Fibroblast of lung (primary cell): ENCODE measurements at regions not wholly inside any gene's neighbourhood (a gene's known extent, or its start where the extent isn't known, plus 50 kb on each side); places are given as distances from the start of the nearest gene placed in this dataset.

Experiments
- DNase-seq, 2 donors: peaks; one replicate each; pipeline versions ENCODE4 v3.0.0 to v3.0.0-alpha.2; 2010; ENCODE audit warnings: low read depth in 2 of 2
- H2AFZ ChIP-seq: 2 replicates; pipeline ENCODE4 v1.5.1; 2012; ENCODE audit warnings: low read length, control low read depth, inconsistent platforms
- H3K27ac ChIP-seq: 2 replicates; pipeline ENCODE4 v1.5.1; 2011; ENCODE audit warnings: low read length, control low read depth; ENCODE audit not compliant: insufficient read depth
- H3K27me3 ChIP-seq: 2 replicates; pipeline ENCODE4 v1.5.1; 2011; ENCODE audit warnings: mild to moderate bottlenecking, low read length; ENCODE audit not compliant: control insufficient read depth, insufficient read depth
- H3K36me3 ChIP-seq: 2 replicates; pipeline ENCODE4 v1.5.1; 2011; ENCODE audit warnings: low read length; ENCODE audit not compliant: control insufficient read depth, insufficient read depth
- H3K4me1 ChIP-seq: 2 replicates; pipeline ENCODE4 v1.5.1; 2011; ENCODE audit warnings: low read length; ENCODE audit not compliant: control insufficient read depth, insufficient read depth; ENCODE audit errors: extremely low read depth
- H3K4me2 ChIP-seq: 2 replicates; pipeline ENCODE4 v1.5.1; 2011; ENCODE audit warnings: low read length, control low read depth; ENCODE audit not compliant: insufficient read depth; ENCODE audit errors: extremely low read depth
- H3K4me3 ChIP-seq, 4 experiments: fragments of 200-600 bp in 1 of 4; sonication (generic) in 1 of 4; replicated peaks in 1 of 4; 2 replicates each; pipeline ENCODE4 v1.5.1; 2011 to 2016; ENCODE audit warnings: low read length in 4 of 4, low read depth in 3 of 4, mild to moderate bottlenecking in 3 of 4, control low read depth in 2 of 4, inconsistent platforms in 1 of 4, mixed read lengths in 1 of 4; ENCODE audit not compliant: insufficient read depth in 1 of 4; ENCODE audit errors: control extremely low read depth in 1 of 4
- H3K79me2 ChIP-seq: 2 replicates; pipeline ENCODE4 v1.5.1; 2012; ENCODE audit warnings: mild to moderate bottlenecking, low read length, inconsistent platforms; ENCODE audit not compliant: control insufficient read depth, insufficient read depth
- H3K9ac ChIP-seq: 2 replicates; pipeline ENCODE4 v1.5.1; 2011; ENCODE audit warnings: mild to moderate bottlenecking, low read length, control low read depth; ENCODE audit not compliant: insufficient read depth
- H3K9me3 ChIP-seq: 2 replicates; pipeline ENCODE4 v1.5.1; 2012; ENCODE audit warnings: low read depth, low read length; ENCODE audit not compliant: control insufficient read depth, insufficient read depth
- H4K20me1 ChIP-seq: 2 replicates; pipeline ENCODE4 v1.5.1; 2011; ENCODE audit warnings: low read length; ENCODE audit not compliant: control insufficient read depth, insufficient read depth; ENCODE audit errors: extremely low read depth
- CTCF ChIP-seq, 2 donors: IDR thresholded peaks in 1 of 2; conservative IDR thresholded peaks in 1 of 2; 1 replicate in 1 of 2; 2 replicates in 1 of 2; pipeline ENCODE4 v1.5.1; 2011 to 2012; ENCODE audit warnings: low read length in 2 of 2, control low read depth in 1 of 2, inconsistent platforms in 1 of 2, low read depth in 1 of 2, mild to moderate bottlenecking in 1 of 2
- EZH2 ChIP-seq: IDR thresholded peaks from 2 replicates; pipeline ENCODE4 v1.5.1; 2012; ENCODE audit warnings: low read length, control low read depth, mild to moderate bottlenecking; ENCODE audit errors: missing control alignments

DNA sequence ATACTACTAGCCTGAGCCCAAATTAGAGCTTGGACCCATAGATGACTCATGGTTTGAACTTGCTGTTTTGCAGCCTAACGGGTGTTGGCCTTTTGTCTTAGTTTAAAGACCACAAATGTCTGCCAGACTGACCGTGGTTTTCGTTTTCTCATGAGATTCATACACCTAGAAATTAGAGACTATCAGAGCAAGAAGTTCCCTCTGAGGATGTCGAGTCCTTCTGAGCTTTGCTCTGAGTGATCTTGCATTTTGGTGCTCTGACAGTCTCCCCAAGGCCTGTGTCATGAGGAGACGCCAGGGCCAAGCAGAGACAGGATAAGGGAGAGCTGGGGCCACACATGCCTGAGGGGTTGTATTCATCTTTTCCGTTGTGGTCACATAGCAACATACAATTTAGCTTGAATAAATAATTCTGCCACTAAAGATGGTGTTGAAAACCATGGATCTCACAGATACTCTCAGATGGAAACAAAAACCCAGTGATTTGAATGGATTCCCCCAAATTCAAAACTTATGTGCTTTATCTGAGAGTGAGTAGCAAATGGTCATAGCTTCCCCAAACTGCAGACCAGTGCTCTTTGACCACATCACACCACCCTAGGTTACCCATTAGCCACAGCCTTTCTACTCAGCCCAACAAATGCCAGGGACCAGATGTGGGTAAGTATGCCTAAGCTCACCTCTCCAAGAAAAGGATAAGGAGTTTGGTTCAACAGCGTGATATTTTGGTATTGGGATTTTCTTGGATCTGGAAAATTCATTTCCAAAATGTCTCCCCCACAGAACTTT, 762.0 kb upstream of the IGFBP3 start:
- TF ChIP-seq EZH2 (no peak), CTCF (conservative IDR thresholded peaks at IDR 0.05 in 1 of 2, IDR thresholded peaks at IDR 0.05 in 1 of 2; ENCODE audit: low read depth in 1 of 2, low read length in 2 of 2) (no peak)
- H3K9ac ChIP-seq: no peak overlapping the region
- H3K9me3 ChIP-seq: no peaks in the 10 kb centered on the region
- no peak overlapping the region for H3K27ac ChIP-seq
- H2AFZ ChIP-seq: no peak overlapping the region
- DNase-seq: peak; percentile 34 to 67
- H3K36me3 ChIP-seq: no peaks in the 10 kb centered on the region
- H3K4me3 ChIP-seq: no peak overlapping the region
- no peaks in the 10 kb centered on the region for H3K79me2 ChIP-seq
- no peak overlapping the region for H3K4me2 ChIP-seq
- H3K4me1 ChIP-seq: no peaks in the 10 kb centered on the region
- H4K20me1 ChIP-seq: no peaks in the 10 kb centered on the region
- no peaks in the 10 kb centered on the region for H3K27me3 ChIP-seq

DNA sequence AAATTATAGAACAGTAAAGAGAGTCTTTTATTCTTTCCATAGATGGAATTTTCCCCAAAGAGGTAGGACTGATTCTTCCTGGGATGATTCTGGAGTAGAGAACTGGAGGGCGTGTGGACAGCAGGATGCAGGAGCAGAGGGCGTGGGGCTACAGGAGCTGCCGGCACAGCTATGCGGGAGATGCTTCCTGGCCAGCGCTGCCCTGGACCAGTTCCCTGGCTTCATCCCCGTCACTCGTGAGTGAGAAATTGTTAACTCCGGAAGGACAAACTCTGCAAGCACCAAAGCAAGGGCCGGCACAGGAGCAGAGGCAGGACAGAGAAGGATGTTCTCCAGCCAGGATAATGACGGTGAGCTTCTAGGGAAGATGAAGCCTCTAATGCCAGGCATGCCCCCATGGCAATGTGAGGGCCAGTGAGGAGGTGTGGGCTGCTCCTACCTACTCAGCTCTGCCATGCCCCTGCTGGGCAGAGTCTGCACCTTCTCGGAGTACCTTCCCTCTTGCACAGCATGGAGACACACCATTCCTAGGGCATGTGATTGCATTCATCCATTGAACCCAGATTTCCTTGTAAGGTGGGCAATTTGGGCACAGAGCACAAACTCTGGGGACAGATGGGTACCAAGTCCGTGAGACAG, 760.9 kb upstream of the IGFBP3 start:
- no peaks in the 10 kb centered on the region for H3K27me3 ChIP-seq
- H3K4me1 ChIP-seq: no peaks in the 10 kb centered on the region
- H3K36me3 ChIP-seq: no peaks in the 10 kb centered on the region
- TF ChIP-seq EZH2: no peak
- TF ChIP-seq CTCF (conservative IDR thresholded peaks at IDR 0.05 in 1 of 2, IDR thresholded peaks at IDR 0.05 in 1 of 2; ENCODE audit: low read depth in 1 of 2, low read length in 2 of 2): no peak
- no peak for DNase-seq
- H3K9ac ChIP-seq: no peak overlapping the region
- H4K20me1 ChIP-seq: no peaks in the 10 kb centered on the region
- H3K4me2 ChIP-seq: no peak overlapping the region
- no peak overlapping the region for H3K27ac ChIP-seq
- no peak overlapping the region for H2AFZ ChIP-seq
- H3K79me2 ChIP-seq: no peaks in the 10 kb centered on the region
- H3K9me3 ChIP-seq: no peaks in the 10 kb centered on the region
- no peak overlapping the region for H3K4me3 ChIP-seq

GRCh38 chr7:46680147-46680546, 759.1 kb upstream of the IGFBP3 start:
- TF ChIP-seq EZH2 (no peak), CTCF (conservative IDR thresholded peaks at IDR 0.05 in 1 of 2, IDR thresholded peaks at IDR 0.05 in 1 of 2; ENCODE audit: low read depth in 1 of 2, low read length in 2 of 2) (no peak)
- H3K27me3 ChIP-seq: no peaks in the 10 kb centered on the region
- no peaks in the 10 kb centered on the region for H3K79me2 ChIP-seq
- no peaks in the 10 kb centered on the region for H4K20me1 ChIP-seq
- no peak overlapping the region for H3K27ac ChIP-seq
- no peaks in the 10 kb centered on the region for H3K4me1 ChIP-seq
- H3K4me3 ChIP-seq: no peak overlapping the region
- no peak overlapping the region for H3K9ac ChIP-seq
- no peak overlapping the region for H2AFZ ChIP-seq
- no peaks in the 10 kb centered on the region for H3K9me3 ChIP-seq
- H3K36me3 ChIP-seq: no peaks in the 10 kb centered on the region
- DNase-seq: peak in 1 of 2 donors; percentile 21
- no peak overlapping the region for H3K4me2 ChIP-seq
